ENCODE measurements at regions not wholly inside any gene's neighbourhood (a gene's known extent, or its start where the extent isn't known, plus 50 kb on each side); places are given as distances from the start of the nearest gene placed in this dataset.
A peak's percentile ranks its signal among the peaks of the same experiment; 100 is the strongest.

GRCh38 chr6:165915022-165915770, 252.2 kb upstream of the PDE10A start:
- Mint-ChIP-seq H3K4me1 (ENCODE audit: unreplicated experiment) (peaks cover 9% of the 10 kb centered on the region), H3K4me3 (ENCODE audit: unreplicated experiment) (no peak overlapping the region), H3K27ac (ENCODE audit: unreplicated experiment) (no peak overlapping the region), H3K27me3 (ENCODE audit: unreplicated experiment) (peaks cover 12% of the 10 kb centered on the region), H3K36me3 (ENCODE audit: unreplicated experiment) (peaks cover 1% of the 10 kb centered on the region), H3K9me3 (ENCODE audit: unreplicated experiment) (no peaks in the 10 kb centered on the region)
- peak; percentile 73 for DNase-seq (ENCODE audit: extremely low spot score, unreplicated experiment)
- TF ChIP-seq CTCF (IDR thresholded peaks at IDR 0.05): no peak

GRCh38 chr6:165913676-165914570, 250.9 kb upstream of the PDE10A start:
- H3K36me3 Mint-ChIP-seq (ENCODE audit: unreplicated experiment): no peaks in the 10 kb centered on the region
- H3K27ac Mint-ChIP-seq (ENCODE audit: unreplicated experiment): no peak overlapping the region
- no peak for TF ChIP-seq CTCF (IDR thresholded peaks at IDR 0.05)
- peaks cover 14% of the 10 kb centered on the region for H3K4me1 Mint-ChIP-seq (ENCODE audit: unreplicated experiment)
- H3K27me3 Mint-ChIP-seq (ENCODE audit: unreplicated experiment): peaks cover 12% of the 10 kb centered on the region
- H3K9me3 Mint-ChIP-seq (ENCODE audit: unreplicated experiment): no peaks in the 10 kb centered on the region
- peak; percentile 44 for DNase-seq (ENCODE audit: extremely low spot score, unreplicated experiment)
- no peak overlapping the region for H3K4me3 Mint-ChIP-seq (ENCODE audit: unreplicated experiment)

- H3K4me3 Mint-ChIP-seq (ENCODE audit: unreplicated experiment): no peak overlapping the region
- peaks cover 14% of the 10 kb centered on the region for H3K4me1 Mint-ChIP-seq (ENCODE audit: unreplicated experiment)
- no peak for TF ChIP-seq CTCF (IDR thresholded peaks at IDR 0.05)
- H3K27me3 Mint-ChIP-seq (ENCODE audit: unreplicated experiment): peaks cover 8% of the 10 kb centered on the region
- DNase-seq (ENCODE audit: extremely low spot score, unreplicated experiment): peak; percentile 21
- H3K9me3 Mint-ChIP-seq (ENCODE audit: unreplicated experiment): no peaks in the 10 kb centered on the region
- no peaks in the 10 kb centered on the region for H3K36me3 Mint-ChIP-seq (ENCODE audit: unreplicated experiment)
- peak overlapping the region; percentile 20 for H3K27ac Mint-ChIP-seq (ENCODE audit: unreplicated experiment)
Measured at GRCh38 chr6:165910184-165910966, 247.3 kb upstream of the PDE10A start.

GRCh38 chr6:165906736-165907135, 243.7 kb upstream of the PDE10A start:
- no peak for TF ChIP-seq CTCF (IDR thresholded peaks at IDR 0.05)
- no peak overlapping the region for H3K4me3 Mint-ChIP-seq (ENCODE audit: unreplicated experiment)
- peaks cover 12% of the 10 kb centered on the region for H3K27me3 Mint-ChIP-seq (ENCODE audit: unreplicated experiment)
- no peak for DNase-seq (ENCODE audit: extremely low spot score, unreplicated experiment)
- H3K27ac Mint-ChIP-seq (ENCODE audit: unreplicated experiment): no peak overlapping the region
- H3K36me3 Mint-ChIP-seq (ENCODE audit: unreplicated experiment): no peaks in the 10 kb centered on the region
- peaks cover 4% of the 10 kb centered on the region for H3K9me3 Mint-ChIP-seq (ENCODE audit: unreplicated experiment)
- peaks cover 14% of the 10 kb centered on the region for H3K4me1 Mint-ChIP-seq (ENCODE audit: unreplicated experiment)

All from osteocyte (in vitro differentiated cells).